ENCODE measurements at regions not wholly inside any gene's neighbourhood (a gene's known extent, or its start where the extent isn't known, plus 50 kb on each side); places are given as distances from the start of the nearest gene placed in this dataset.

GRCh38 chr4:136573460-136573859 is 958.8 kb downstream of the PCDH18 start:
- DNase-seq (ENCODE audit: low spot score in 2 of 2), result no peak
- Histone ChIP-seq H3K9me3 (no peaks in the 10 kb centered on the region), H3K4me1 (no peaks in the 10 kb centered on the region), H3K36me3 (replicated peaks) (no peaks in the 10 kb centered on the region), H3K27me3 (ENCODE audit: low read depth) (no peaks in the 10 kb centered on the region), H3K4me3 (no peak overlapping the region)
- in situ Hi-C loops (cut with MboI; ENCODE audit: low sequenced_read_pairs), result no loop called here

- H3K9me3 ChIP-seq, result no peaks in the 10 kb centered on the region
- H3K4me3 ChIP-seq, result no peak overlapping the region
- DNase-seq (ENCODE audit: low spot score in 2 of 2), result no peak
- no peaks in the 10 kb centered on the region for H3K4me1 ChIP-seq
- in situ Hi-C loops (cut with MboI; ENCODE audit: low sequenced_read_pairs), result no loop called here
- H3K36me3 ChIP-seq (replicated peaks), result no peaks in the 10 kb centered on the region
- H3K27me3 ChIP-seq (ENCODE audit: low read depth), result no peaks in the 10 kb centered on the region
Observed at GRCh38 chr4:136571315-136571714, 961.0 kb downstream of the PCDH18 start.

GRCh38 chr4:136562834-136563233 is 969.5 kb downstream of the PCDH18 start:
- in situ Hi-C loops (cut with MboI; ENCODE audit: low sequenced_read_pairs), result no loop called here
- DNase-seq (ENCODE audit: low spot score in 2 of 2), result no peak
- Histone ChIP-seq H3K4me3 (no peak overlapping the region), H3K9me3 (no peaks in the 10 kb centered on the region), H3K4me1 (no peaks in the 10 kb centered on the region), H3K27me3 (ENCODE audit: low read depth) (no peaks in the 10 kb centered on the region), H3K36me3 (replicated peaks) (no peaks in the 10 kb centered on the region)

- DNase-seq (ENCODE audit: low spot score in 2 of 2), result no peak
- no peak overlapping the region for H3K4me3 ChIP-seq
- in situ Hi-C loops (cut with MboI; ENCODE audit: low sequenced_read_pairs), result no loop called here
- no peaks in the 10 kb centered on the region for H3K27me3 ChIP-seq (ENCODE audit: low read depth)
- H3K36me3 ChIP-seq (replicated peaks), result no peaks in the 10 kb centered on the region
- H3K4me1 ChIP-seq, result peaks cover 7% of the 10 kb centered on the region
- H3K9me3 ChIP-seq, result no peaks in the 10 kb centered on the region
Observed at GRCh38 chr4:136558940-136559494, 973.3 kb downstream of the PCDH18 start.

GRCh38 chr4:136557396-136557795 is 974.9 kb downstream of the PCDH18 start:
- Histone ChIP-seq H3K9me3 (no peaks in the 10 kb centered on the region), H3K4me1 (peaks cover 7% of the 10 kb centered on the region), H3K36me3 (replicated peaks) (no peaks in the 10 kb centered on the region), H3K27me3 (ENCODE audit: low read depth) (no peaks in the 10 kb centered on the region), H3K4me3 (no peak overlapping the region)
- DNase-seq (ENCODE audit: low spot score in 2 of 2), result no peak
- in situ Hi-C loops (cut with MboI; ENCODE audit: low sequenced_read_pairs), result no loop called here

GRCh38 chr4:136554033-136554432 is 978.3 kb downstream of the PCDH18 start:
- in situ Hi-C loops (cut with MboI; ENCODE audit: low sequenced_read_pairs), result no loop called here
- peak in 1 of 2 experiments; percentile 49 for DNase-seq (ENCODE audit: low spot score in 2 of 2)
- Histone ChIP-seq H3K27me3 (ENCODE audit: low read depth) (no peaks in the 10 kb centered on the region), H3K4me1 (peaks cover 7% of the 10 kb centered on the region), H3K9me3 (no peaks in the 10 kb centered on the region), H3K4me3 (no peak overlapping the region), H3K36me3 (replicated peaks) (no peaks in the 10 kb centered on the region)

GRCh38 chr4:136551753-136552152 is 980.5 kb downstream of the PCDH18 start:
- Histone ChIP-seq H3K36me3 (replicated peaks) (no peaks in the 10 kb centered on the region), H3K4me3 (no peak overlapping the region), H3K9me3 (no peaks in the 10 kb centered on the region), H3K27me3 (ENCODE audit: low read depth) (no peaks in the 10 kb centered on the region), H3K4me1 (peaks cover 7% of the 10 kb centered on the region)
- no peak for DNase-seq (ENCODE audit: low spot score in 2 of 2)
- in situ Hi-C loops (cut with MboI; ENCODE audit: low sequenced_read_pairs), result no loop called here

- peak in 1 of 2 experiments; percentile 87 for DNase-seq (ENCODE audit: low spot score in 2 of 2)
- H3K36me3 ChIP-seq (replicated peaks), result no peaks in the 10 kb centered on the region
- H3K27me3 ChIP-seq (ENCODE audit: low read depth), result no peaks in the 10 kb centered on the region
- H3K9me3 ChIP-seq, result no peaks in the 10 kb centered on the region
- H3K4me3 ChIP-seq, result no peak overlapping the region
- H3K4me1 ChIP-seq, result peaks cover 10% of the 10 kb centered on the region
- in situ Hi-C loops (cut with MboI; ENCODE audit: low sequenced_read_pairs), result no loop called here
Observed at GRCh38 chr4:136540747-136541146, 991.5 kb downstream of the PCDH18 start.

- H3K9me3 ChIP-seq, result no peaks in the 10 kb centered on the region
- no peaks in the 10 kb centered on the region for H3K36me3 ChIP-seq (replicated peaks)
- in situ Hi-C loops (cut with MboI; ENCODE audit: low sequenced_read_pairs), result no loop called here
- H3K27me3 ChIP-seq (ENCODE audit: low read depth), result no peaks in the 10 kb centered on the region
- H3K4me1 ChIP-seq, result no peaks in the 10 kb centered on the region
- no peak for DNase-seq (ENCODE audit: low spot score in 2 of 2)
- H3K4me3 ChIP-seq, result no peak overlapping the region
Observed at GRCh38 chr4:136528131-136528530, 1004.2 kb downstream of the PCDH18 start.

- Histone ChIP-seq H3K4me1 (no peaks in the 10 kb centered on the region), H3K4me3 (no peak overlapping the region), H3K9me3 (no peaks in the 10 kb centered on the region), H3K27me3 (ENCODE audit: low read depth) (no peaks in the 10 kb centered on the region), H3K36me3 (replicated peaks) (no peaks in the 10 kb centered on the region)
- in situ Hi-C loops (cut with MboI; ENCODE audit: low sequenced_read_pairs), result no loop called here
- DNase-seq (ENCODE audit: low spot score in 2 of 2), result no peak
Observed at GRCh38 chr4:136526517-136526916, 1005.8 kb downstream of the PCDH18 start.

GRCh38 chr4:136524039-136524438 is 1008.3 kb downstream of the PCDH18 start:
- no peak for DNase-seq (ENCODE audit: low spot score in 2 of 2)
- H3K27me3 ChIP-seq (ENCODE audit: low read depth), result no peaks in the 10 kb centered on the region
- in situ Hi-C loops (cut with MboI; ENCODE audit: low sequenced_read_pairs), result no loop called here
- no peak overlapping the region for H3K4me3 ChIP-seq
- no peaks in the 10 kb centered on the region for H3K4me1 ChIP-seq
- no peaks in the 10 kb centered on the region; the same call in 1 of the 2 replicates for H3K9me3 ChIP-seq
- no peaks in the 10 kb centered on the region for H3K36me3 ChIP-seq (replicated peaks)

- Histone ChIP-seq H3K27me3 (ENCODE audit: low read depth) (no peaks in the 10 kb centered on the region), H3K36me3 (replicated peaks) (no peaks in the 10 kb centered on the region), H3K4me3 (no peak overlapping the region), H3K4me1 (peaks cover 16% of the 10 kb centered on the region), H3K9me3 (no peaks in the 10 kb centered on the region; the same call in 1 of the 2 replicates)
- in situ Hi-C loops (cut with MboI; ENCODE audit: low sequenced_read_pairs), result no loop called here
- no peak for DNase-seq (ENCODE audit: low spot score in 2 of 2)
Observed at GRCh38 chr4:136516371-136516770, 1015.9 kb downstream of the PCDH18 start.

- no peak for DNase-seq (ENCODE audit: low spot score in 2 of 2)
- Histone ChIP-seq H3K4me1 (no peaks in the 10 kb centered on the region), H3K36me3 (replicated peaks) (no peaks in the 10 kb centered on the region), H3K27me3 (ENCODE audit: low read depth) (no peaks in the 10 kb centered on the region), H3K4me3 (no peak overlapping the region), H3K9me3 (no peaks in the 10 kb centered on the region)
- in situ Hi-C loops (cut with MboI; ENCODE audit: low sequenced_read_pairs), result no loop called here
Observed at GRCh38 chr4:136505020-136505419, 1027.3 kb downstream of the PCDH18 start.

GRCh38 chr4:136495851-136496250 is 1036.4 kb downstream of the PCDH18 start:
- Histone ChIP-seq H3K4me3 (no peak overlapping the region), H3K9me3 (no peaks in the 10 kb centered on the region), H3K27me3 (ENCODE audit: low read depth) (no peaks in the 10 kb centered on the region), H3K4me1 (no peaks in the 10 kb centered on the region), H3K36me3 (replicated peaks) (no peaks in the 10 kb centered on the region)
- in situ Hi-C loops (cut with MboI; ENCODE audit: low sequenced_read_pairs), result no loop called here
- DNase-seq (ENCODE audit: low spot score in 2 of 2), result no peak

- no peaks in the 10 kb centered on the region for H3K4me1 ChIP-seq
- in situ Hi-C loops (cut with MboI; ENCODE audit: low sequenced_read_pairs), result no loop called here
- no peak overlapping the region for H3K4me3 ChIP-seq
- no peaks in the 10 kb centered on the region for H3K36me3 ChIP-seq (replicated peaks)
- no peaks in the 10 kb centered on the region for H3K9me3 ChIP-seq
- no peak for DNase-seq (ENCODE audit: low spot score in 2 of 2)
- H3K27me3 ChIP-seq (ENCODE audit: low read depth), result no peaks in the 10 kb centered on the region
Observed at GRCh38 chr4:136495076-136495475, 1037.2 kb downstream of the PCDH18 start.
